IMR-90 (cell line): ENCODE measurements at regions not wholly inside any gene's neighbourhood (a gene's known extent, or its start where the extent isn't known, plus 50 kb on each side); places are given as distances from the start of the nearest gene placed in this dataset.

Source experiments
- ATAC-seq: fragments of 200-7000 bp; cut with Tn5 transposase; 2 replicates; pipeline ENCODE4 v1.9.1; 2020; ENCODE audit warnings: low read depth, mild to moderate bottlenecking, moderate library complexity
- BruUV-seq: library from RNA; stranded (reverse); fragments of 400-500 nt; replicated peaks from 2 replicates; lab custom pipeline; 2021; lab: Mats Ljungman, UMichigan
- CTCF ChIA-PET: fragments of 300-600 bp; formaldehyde crosslinking; extraction: SDS; loops from one replicate; lab custom pipeline; 2021; ENCODE audit warnings: antibody characterized with exemption; lab: Yijun Ruan, JAX
- POLR2A ChIA-PET: fragments of 300-600 bp; sonication (Branson Sonifier 250); formaldehyde crosslinking; loops from one replicate; lab custom pipeline; 2022; ENCODE audit warnings: antibody characterized with exemption; ENCODE audit not compliant: unreplicated experiment; lab: Charles Lee
- DNase-seq: peaks from one replicate; pipeline ENCODE4 v3.0.0; 2013
- H2AFZ ChIP-seq: replicated peaks from 2 replicates; pipeline ENCODE3; 2013; ENCODE audit warnings: low read length, mild to moderate bottlenecking; ENCODE audit not compliant: poor library complexity
- H2AK5ac ChIP-seq: 2 replicates; pipeline ENCODE4 v1.6.1; 2013; ENCODE audit warnings: low read depth, low read length, inconsistent platforms
- H2AK9ac ChIP-seq: replicated peaks from 2 replicates; pipeline ENCODE3; 2013; ENCODE audit warnings: mild to moderate bottlenecking, low read depth, low read length, moderate library complexity; ENCODE audit not compliant: poor library complexity
- H2BK120ac ChIP-seq: 2 replicates; pipeline ENCODE4 v1.6.1; 2013; ENCODE audit warnings: low read depth, low read length, inconsistent platforms
- H2BK15ac ChIP-seq: 3 replicates; pipeline ENCODE4 v1.6.1; 2013; ENCODE audit warnings: low read depth, low read length, inconsistent platforms
- H2BK20ac ChIP-seq: 2 replicates; pipeline ENCODE4 v1.6.1; 2013; ENCODE audit warnings: low read depth, mild to moderate bottlenecking, inconsistent platforms, low read length, moderate library complexity
- H2BK5ac ChIP-seq: 2 replicates; pipeline ENCODE4 v1.6.1; 2013; ENCODE audit warnings: mild to moderate bottlenecking, low read depth, low read length, inconsistent platforms; ENCODE audit not compliant: poor library complexity, severe bottlenecking
- H3K14ac ChIP-seq: replicated peaks from 2 replicates; pipeline ENCODE4 v1.6.1; 2013; ENCODE audit warnings: low read depth, low read length, inconsistent platforms
- H3K18ac ChIP-seq: 2 replicates; pipeline ENCODE4 v1.6.1; 2013; ENCODE audit warnings: low read depth, low read length, control low read depth
- H3K23ac ChIP-seq: 2 replicates; pipeline ENCODE4 v1.6.1; 2013; ENCODE audit warnings: low read depth, low read length, inconsistent platforms
- H3K27ac ChIP-seq: 2 replicates; pipeline ENCODE4 v1.5.1; 2013; ENCODE audit warnings: mild to moderate bottlenecking, control low read depth, low read length; ENCODE audit not compliant: insufficient read depth
- H3K27me3 ChIP-seq: 2 replicates; pipeline ENCODE4 v1.6.1; 2013; ENCODE audit warnings: low read length; ENCODE audit not compliant: control insufficient read depth, insufficient read depth
- H3K36me3 ChIP-seq: 2 replicates; pipeline ENCODE4 v1.6.1; 2013; ENCODE audit warnings: low read length, mixed read lengths; ENCODE audit not compliant: control insufficient read depth, insufficient read depth
- H3K4ac ChIP-seq: 2 replicates; pipeline ENCODE4 v1.6.1; 2013; ENCODE audit warnings: low read depth, low read length, inconsistent platforms
- H3K4me1 ChIP-seq: 2 replicates; pipeline ENCODE4 v1.6.1; 2013; ENCODE audit warnings: low read length, mixed read lengths; ENCODE audit not compliant: control insufficient read depth, insufficient read depth
- H3K4me2 ChIP-seq: 2 replicates; pipeline ENCODE4 v1.6.1; 2013; ENCODE audit warnings: low read depth, mild to moderate bottlenecking, control low read depth, low read length, moderate library complexity
- H3K4me3 ChIP-seq: 2 replicates; pipeline ENCODE4 v1.5.1; 2013; ENCODE audit warnings: low read depth, mild to moderate bottlenecking, control low read depth, low read length, moderate library complexity; ENCODE audit not compliant: insufficient read depth
- H3K56ac ChIP-seq: 2 replicates; pipeline ENCODE4 v1.6.1; 2013; ENCODE audit warnings: low read length, inconsistent platforms; ENCODE audit not compliant: insufficient read depth; ENCODE audit errors: extremely low read depth
- H3K79me1 ChIP-seq, 2 experiments: 2 replicates each; pipeline ENCODE4 v1.6.1; 2013; ENCODE audit warnings: low read length in 2 of 2, inconsistent platforms in 1 of 2, low read depth in 1 of 2
- H3K9ac ChIP-seq: 2 replicates; pipeline ENCODE4 v1.6.1; 2013; ENCODE audit warnings: low read depth, low read length, control low read depth
- H3K9me1 ChIP-seq: 2 replicates; pipeline ENCODE4 v1.6.1; 2013; ENCODE audit warnings: low read length, inconsistent platforms; ENCODE audit not compliant: insufficient read depth
- H3K9me3 ChIP-seq: 2 replicates; pipeline ENCODE4 v1.6.1; 2013; ENCODE audit warnings: low read length; ENCODE audit not compliant: control insufficient read depth, insufficient read depth
- H4K20me1 ChIP-seq: 2 replicates; pipeline ENCODE4 v1.6.1; 2013; ENCODE audit warnings: low read length, inconsistent platforms; ENCODE audit not compliant: insufficient read depth
- H4K5ac ChIP-seq: 2 replicates; pipeline ENCODE4 v1.6.1; 2013; ENCODE audit warnings: mild to moderate bottlenecking, low read depth, low read length, control low read depth
- H4K8ac ChIP-seq, 2 experiments: 2 replicates each; pipeline ENCODE4 v1.6.1; 2013; ENCODE audit warnings: low read depth in 2 of 2, low read length in 2 of 2, control low read depth in 1 of 2, inconsistent platforms in 1 of 2
- H4K91ac ChIP-seq: 2 replicates; pipeline ENCODE4 v1.6.1; 2013; ENCODE audit warnings: low read depth, low read length, inconsistent platforms; ENCODE audit not compliant: insufficient read depth
- CHD1 ChIP-seq: IDR thresholded peaks from 2 replicates; pipeline ENCODE4 v1.6.1; 2012; ENCODE audit warnings: low read depth, low read length, improper control_type of control experiment
- CTCF ChIP-seq: conservative IDR thresholded peaks from 2 replicates; pipeline ENCODE4 v1.5.1; 2012; ENCODE audit warnings: mild to moderate bottlenecking, low read depth, low read length, improper control_type of control experiment
- ELK1 ChIP-seq: fragments of 150-350 bp; IDR thresholded peaks from 2 replicates; pipeline ENCODE4 v1.6.1; 2016; ENCODE audit warnings: low read depth, mild to moderate bottlenecking, low read length, moderate library complexity, borderline replicate concordance
- FOS ChIP-seq: fragments of 150-350 bp; IDR thresholded peaks from 2 replicates; pipeline ENCODE4 v1.6.1; 2016; ENCODE audit warnings: low read depth, low read length
- MAFK ChIP-seq: IDR thresholded peaks from 2 replicates; pipeline ENCODE4 v1.6.1; 2012; ENCODE audit warnings: low read depth, low read length, improper control_type of control experiment
- MAZ ChIP-seq: IDR thresholded peaks from 2 replicates; pipeline ENCODE4 v1.6.1; 2012; ENCODE audit warnings: low read depth, mild to moderate bottlenecking, low read length, improper control_type of control experiment, moderate library complexity, borderline replicate concordance
- NFE2L2 ChIP-seq: fragments of 150-350 bp; IDR thresholded peaks from 2 replicates; pipeline ENCODE4 v1.6.1; 2016; ENCODE audit warnings: low read depth, mild to moderate bottlenecking, low read length
- POLR2A ChIP-seq: IDR thresholded peaks from 2 replicates; pipeline ENCODE4 v1.6.1; 2012; ENCODE audit warnings: mild to moderate bottlenecking, low read depth, low read length
- RAD21 ChIP-seq: IDR thresholded peaks from 2 replicates; pipeline ENCODE4 v1.6.1; 2012; ENCODE audit warnings: low read length, improper control_type of control experiment
- RCOR1 ChIP-seq: IDR thresholded peaks from 2 replicates; pipeline ENCODE4 v1.6.1; 2012; ENCODE audit warnings: mild to moderate bottlenecking, low read length, improper control_type of control experiment; ENCODE audit not compliant: insufficient replicate concordance
- SMC3 ChIP-seq: fragments of 150-350 bp; IDR thresholded peaks from 2 replicates; pipeline ENCODE4 v1.6.1; 2016; ENCODE audit warnings: low read depth, mild to moderate bottlenecking, antibody characterized with exemption, low read length, moderate library complexity
- USF2 ChIP-seq: fragments of 150-350 bp; IDR thresholded peaks from 2 replicates; pipeline ENCODE4 v1.6.1; 2017; ENCODE audit warnings: mild to moderate bottlenecking, antibody characterized with exemption, low read length, low read depth
- WGBS, 2 experiments: methylation state at CpG; one replicate each; pipeline versions ENCODE4 v1.1.5 to v1.1.7; 2013; ENCODE audit warnings: missing lambda C conversion rate in 2 of 2; ENCODE audit not compliant: insufficient read length in 1 of 2; ENCODE audit errors: extremely low coverage in 2 of 2; 5-methylcytosine and 5-hydroxymethylcytosine counted together
- dilution Hi-C: fragments of 300-500 bp; cut with HindIII; formaldehyde crosslinking; loops from one replicate; pipeline ENCODE4 v1.14.3; 2018; ENCODE audit warnings: low sequenced_read_pairs; ENCODE audit not compliant: unreplicated experiment
- in situ Hi-C: fragments of 300-500 bp; cut with MboI; formaldehyde crosslinking; loops from 3 replicates; pipeline ENCODE4 v1.14.3; 2019; ENCODE audit warnings: low sequenced_read_pairs, inconsistent platforms, mixed read lengths
- intact Hi-C: fragments of 100-400 bp; cut with micrococcal nuclease; formaldehyde crosslinking; loops from 2 replicates; pipeline ENCODE4 v1.10.0; 2022

GRCh38 chr1:193937308-193937707, 750.9 kb upstream of the B3GALT2 start:
- Histone ChIP-seq H2AFZ (no peak overlapping the region), H3K9ac (no peak overlapping the region), H2AK9ac (no peak overlapping the region), H3K27me3 (no peaks in the 10 kb centered on the region), H3K79me1 (no peaks in the 10 kb centered on the region), H4K20me1 (no peaks in the 10 kb centered on the region), H4K5ac (no peak overlapping the region), H3K56ac (no peak overlapping the region), H2BK120ac (no peak overlapping the region), H3K14ac (no peak overlapping the region), H3K36me3 (no peaks in the 10 kb centered on the region), H2BK20ac (no peak overlapping the region), H3K23ac (no peak overlapping the region), H2BK5ac (no peak overlapping the region), H3K18ac (no peak overlapping the region), H2BK15ac (no peak overlapping the region), H3K4me3 (no peak overlapping the region), H3K4ac (no peak overlapping the region), H2AK5ac (no peak overlapping the region), H3K4me2 (no peak overlapping the region), H4K91ac (no peak overlapping the region), H3K9me1 (no peaks in the 10 kb centered on the region), H4K8ac (no peak overlapping the region), H3K9me3 (no peaks in the 10 kb centered on the region), H3K27ac (no peak overlapping the region), H3K4me1 (no peaks in the 10 kb centered on the region)
- dilution Hi-C loops (no loop called here), in situ Hi-C loops (no loop called here), intact Hi-C loops (no loop called here)
- WGBS, 2 experiments: no CpG with 5 or more reads among the region's 1 CpG
- CTCF ChIA-PET: no interaction called here
- ATAC-seq (no peak), DNase-seq (no peak)
- TF ChIP-seq MAZ (no peak), SMC3 (no peak), CTCF (no peak), NFE2L2 (no peak), RAD21 (no peak), MAFK (no peak), POLR2A (no peak), RCOR1 (no peak), USF2 (no peak), CHD1 (no peak), ELK1 (no peak), FOS (no peak)
- no TSS peak for BruUV-seq
- POLR2A ChIA-PET: no interaction called here
